ENCODE measurements at regions not wholly inside any gene's neighbourhood (a gene's known extent, or its start where the extent isn't known, plus 50 kb on each side); places are given as distances from the start of the nearest gene placed in this dataset.
"Not testable (repeated sequence)": the region's sequence is repeated elsewhere in the genome, so short reads cannot be mapped to it uniquely, and the experiment has no call there.

DNA sequence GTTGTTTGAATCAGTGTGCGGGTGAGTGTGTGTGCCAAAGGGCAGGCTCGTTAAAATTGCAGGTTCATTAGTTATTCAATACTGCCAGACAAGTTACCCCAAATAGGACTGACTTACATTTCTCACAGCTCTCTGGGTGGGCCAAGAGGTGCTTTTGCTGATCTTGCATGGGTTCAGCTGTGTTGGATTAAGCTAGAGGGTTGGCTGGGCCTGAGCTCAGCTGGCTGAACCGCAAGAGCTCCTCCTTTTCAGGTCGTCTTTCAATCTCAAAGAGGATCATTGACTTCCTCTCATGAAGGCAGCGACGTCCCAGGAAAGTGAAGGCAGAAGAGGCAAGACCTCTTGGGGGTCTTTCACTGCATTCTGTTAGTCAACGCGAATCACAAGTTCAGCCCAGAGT is 343.3 kb upstream of the FRG1 start:
- Mint-ChIP-seq H3K27ac (no peak overlapping the region), H3K36me3 (ENCODE audit: low read depth) (no peaks in the 10 kb centered on the region), H3K27me3 (no peaks in the 10 kb centered on the region), H3K4me3 (no peak overlapping the region), H3K9me3 (peaks cover 14% of the 10 kb centered on the region), H3K4me1 (no peaks in the 10 kb centered on the region)
- CTCF ChIA-PET = no interaction called here
- DNase-seq = no peak
- POLR2A ChIA-PET = no interaction called here

GRCh38 chr4:189600264-189600663 is 340.4 kb upstream of the FRG1 start:
- peaks cover 12% of the 10 kb centered on the region for H3K9me3 Mint-ChIP-seq
- H3K4me3 Mint-ChIP-seq = no peak overlapping the region
- DNase-seq = no peak
- H3K27me3 Mint-ChIP-seq = no peaks in the 10 kb centered on the region
- POLR2A ChIA-PET = no interaction called here
- no peak overlapping the region for H3K27ac Mint-ChIP-seq
- no peaks in the 10 kb centered on the region for H3K4me1 Mint-ChIP-seq
- H3K36me3 Mint-ChIP-seq (ENCODE audit: low read depth) = no peaks in the 10 kb centered on the region
- CTCF ChIA-PET = no interaction called here

DNA sequence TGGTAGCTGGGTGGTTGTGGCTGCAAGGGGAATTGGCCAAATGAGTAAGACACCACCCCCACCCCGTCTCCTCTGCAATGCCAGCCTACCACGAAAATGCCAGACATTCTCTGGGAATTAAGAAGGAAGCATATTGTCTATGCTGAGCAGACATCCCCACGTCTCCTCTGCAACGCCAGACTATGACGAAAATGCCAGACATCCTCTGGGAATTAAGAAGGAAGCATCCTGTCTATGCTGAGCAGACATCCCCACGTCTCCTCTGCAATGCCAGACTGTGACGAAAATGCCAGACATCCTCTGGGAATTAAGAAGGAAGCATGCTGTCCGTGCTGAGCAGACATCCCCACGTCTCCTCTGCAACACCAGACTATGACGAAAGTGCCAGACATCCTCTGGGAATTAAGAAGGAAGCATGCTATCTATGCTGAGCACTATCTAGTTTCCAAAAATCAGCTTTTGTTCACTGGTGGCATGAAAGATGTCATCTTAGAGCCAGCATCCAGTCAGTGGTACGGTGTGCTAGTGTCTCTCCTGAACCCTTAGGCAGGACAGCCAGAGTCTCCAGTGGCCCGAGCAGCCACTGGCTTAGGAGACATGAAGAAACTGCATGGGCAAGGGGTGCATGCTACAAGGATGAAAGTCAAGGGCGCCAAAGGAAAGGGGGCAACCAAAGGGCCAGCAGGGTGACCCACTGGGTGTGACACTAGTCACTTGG is 339.8 kb upstream of the FRG1 start:
- ChIA-PET POLR2A (no interaction called here), CTCF (no interaction called here)
- Mint-ChIP-seq H3K4me1 (no peaks in the 10 kb centered on the region), H3K36me3 (ENCODE audit: low read depth) (no peaks in the 10 kb centered on the region), H3K4me3 (no peak overlapping the region), H3K27ac (no peak overlapping the region), H3K27me3 (no peaks in the 10 kb centered on the region), H3K9me3 (peaks cover 12% of the 10 kb centered on the region)
- no peak for DNase-seq

GRCh38 chr4:189602827-189603226 is 337.8 kb upstream of the FRG1 start:
- H3K4me1 Mint-ChIP-seq; H3K9me3 Mint-ChIP-seq; DNase-seq; H3K27me3 Mint-ChIP-seq; H3K36me3 Mint-ChIP-seq (ENCODE audit: low read depth); H3K4me3 Mint-ChIP-seq; POLR2A ChIA-PET; CTCF ChIA-PET; H3K27ac Mint-ChIP-seq: not testable (repeated sequence)

- H3K4me3 Mint-ChIP-seq; CTCF ChIA-PET; H3K4me1 Mint-ChIP-seq; H3K36me3 Mint-ChIP-seq (ENCODE audit: low read depth); DNase-seq; H3K27ac Mint-ChIP-seq; H3K27me3 Mint-ChIP-seq; POLR2A ChIA-PET; H3K9me3 Mint-ChIP-seq: not testable (repeated sequence)
Observed at GRCh38 chr4:189610571-189610970, 330.1 kb upstream of the FRG1 start.

GRCh38 chr4:189613207-189613606 is 327.5 kb upstream of the FRG1 start:
- H3K27me3 Mint-ChIP-seq = no peaks in the 10 kb centered on the region
- POLR2A ChIA-PET = no interaction called here
- H3K4me1 Mint-ChIP-seq = no peaks in the 10 kb centered on the region
- DNase-seq = no peak
- no peak overlapping the region for H3K27ac Mint-ChIP-seq
- CTCF ChIA-PET = no interaction called here
- peaks cover 9% of the 10 kb centered on the region for H3K9me3 Mint-ChIP-seq
- H3K4me3 Mint-ChIP-seq = no peak overlapping the region
- no peaks in the 10 kb centered on the region for H3K36me3 Mint-ChIP-seq (ENCODE audit: low read depth)

- Mint-ChIP-seq H3K27me3 (no peaks in the 10 kb centered on the region), H3K4me1 (no peaks in the 10 kb centered on the region), H3K4me3 (no peak overlapping the region), H3K9me3 (peaks cover 9% of the 10 kb centered on the region), H3K36me3 (ENCODE audit: low read depth) (no peaks in the 10 kb centered on the region), H3K27ac (no peak overlapping the region)
- ChIA-PET CTCF (no interaction called here), POLR2A (no interaction called here)
- DNase-seq = no peak
Observed at GRCh38 chr4:189615217-189615663, 325.4 kb upstream of the FRG1 start.

DNA sequence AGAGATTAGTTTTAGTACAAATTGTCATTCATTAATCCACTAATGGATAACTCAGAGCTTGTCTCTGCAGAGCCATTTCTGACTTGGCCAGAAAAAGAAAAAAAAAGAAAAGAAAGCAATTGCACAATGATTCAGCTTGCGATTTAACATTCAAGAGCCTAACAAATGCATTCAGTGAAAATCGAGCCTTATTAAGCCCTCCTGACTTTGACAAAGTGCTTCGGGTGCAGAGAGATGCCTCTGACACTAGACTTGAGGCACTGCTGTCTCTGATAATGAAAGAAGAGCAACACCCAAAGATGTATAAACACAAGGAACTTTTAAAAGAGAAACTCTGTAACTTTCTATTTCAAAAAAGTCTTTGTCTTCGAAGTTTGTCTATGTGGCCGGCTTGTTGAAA is 322.9 kb upstream of the FRG1 start:
- H3K27me3 Mint-ChIP-seq; H3K36me3 Mint-ChIP-seq (ENCODE audit: low read depth); H3K9me3 Mint-ChIP-seq; H3K4me3 Mint-ChIP-seq; DNase-seq; H3K4me1 Mint-ChIP-seq; H3K27ac Mint-ChIP-seq; POLR2A ChIA-PET; CTCF ChIA-PET: not testable (repeated sequence)

DNA sequence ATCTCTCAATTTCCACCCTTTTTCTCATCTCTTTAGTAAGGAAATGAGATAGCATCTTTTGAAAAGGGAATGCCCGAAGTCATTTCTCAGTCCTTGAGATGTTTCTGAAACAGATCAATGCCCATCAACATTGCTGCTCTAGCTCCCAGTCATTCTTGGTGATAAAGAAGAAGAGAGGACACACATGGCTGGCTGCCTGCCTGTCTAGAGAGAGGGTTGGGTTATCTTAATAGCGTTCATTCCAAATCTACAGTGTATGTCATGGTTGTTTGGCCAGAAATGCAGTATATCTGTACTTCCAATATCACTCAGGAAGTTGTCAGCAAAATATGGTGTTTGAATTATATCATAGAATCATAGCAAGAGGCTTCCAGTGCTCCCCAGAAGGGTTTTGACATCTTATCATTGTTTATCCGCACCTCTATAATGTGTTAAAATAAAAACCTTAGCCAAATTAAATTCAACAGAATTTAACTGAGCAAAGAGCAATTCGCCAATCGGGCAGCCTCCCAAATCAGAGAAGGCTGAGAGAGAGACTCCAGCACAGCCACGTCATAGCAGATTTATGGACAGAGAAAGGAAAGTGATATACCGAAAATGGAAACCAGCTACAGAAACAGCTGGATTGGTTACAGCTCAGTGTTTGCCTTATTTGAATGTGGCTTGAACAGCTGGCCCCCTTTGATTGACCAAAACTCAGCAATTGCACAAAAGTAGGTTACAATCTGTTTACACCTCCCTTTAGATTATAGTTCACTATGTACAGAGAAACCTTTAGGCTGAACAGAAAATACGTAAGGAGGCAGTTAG is 321.0 kb upstream of the FRG1 start:
- CTCF ChIA-PET; H3K4me1 Mint-ChIP-seq; H3K9me3 Mint-ChIP-seq; POLR2A ChIA-PET; H3K36me3 Mint-ChIP-seq (ENCODE audit: low read depth); DNase-seq; H3K4me3 Mint-ChIP-seq; H3K27me3 Mint-ChIP-seq; H3K27ac Mint-ChIP-seq: not testable (repeated sequence)

DNA sequence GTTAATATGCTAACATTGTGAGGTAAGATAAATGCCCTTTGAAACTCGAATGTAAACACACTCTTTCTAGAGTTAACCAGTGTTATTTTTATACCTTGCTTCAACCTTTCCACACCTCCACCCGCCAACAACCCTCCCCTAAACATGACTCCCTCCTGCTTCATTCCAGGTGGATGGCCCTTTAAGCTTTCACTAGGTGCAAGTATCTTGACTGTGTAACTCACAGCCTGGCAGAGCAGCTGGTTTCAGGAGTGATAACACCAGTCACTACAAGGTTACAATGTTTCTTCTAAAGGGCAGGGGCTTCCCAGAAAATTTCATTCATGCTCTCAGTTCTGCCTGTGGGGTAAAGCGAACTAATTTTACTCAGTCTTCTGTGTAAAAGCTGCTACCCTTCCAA is 318.1 kb upstream of the FRG1 start:
- H3K9me3 Mint-ChIP-seq; H3K4me1 Mint-ChIP-seq; H3K4me3 Mint-ChIP-seq; POLR2A ChIA-PET; H3K27me3 Mint-ChIP-seq; H3K27ac Mint-ChIP-seq; H3K36me3 Mint-ChIP-seq (ENCODE audit: low read depth); DNase-seq; CTCF ChIA-PET: not testable (repeated sequence)

DNA sequence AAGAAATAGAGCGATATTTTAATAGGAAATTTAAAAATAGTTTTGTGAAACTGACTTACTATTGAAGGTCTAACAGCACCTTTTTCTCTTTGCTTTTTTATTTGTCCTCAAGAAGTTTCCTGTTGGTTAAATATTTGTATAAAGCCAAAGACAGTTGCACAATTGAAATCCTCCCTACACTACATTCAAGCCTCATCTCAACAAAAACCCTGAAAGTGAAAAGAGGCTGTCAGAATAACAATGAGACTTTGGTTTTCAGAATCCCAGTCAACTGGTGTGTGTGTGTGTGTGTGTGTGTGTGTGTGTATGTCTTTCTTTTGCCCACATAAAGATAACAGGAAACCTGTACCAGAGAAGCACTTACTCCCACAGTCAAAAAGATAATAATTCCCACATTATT is 313.6 kb upstream of the FRG1 start:
- H3K27ac Mint-ChIP-seq; DNase-seq; H3K27me3 Mint-ChIP-seq; H3K4me3 Mint-ChIP-seq; H3K4me1 Mint-ChIP-seq; CTCF ChIA-PET; H3K9me3 Mint-ChIP-seq; POLR2A ChIA-PET; H3K36me3 Mint-ChIP-seq (ENCODE audit: low read depth): not testable (repeated sequence)

- CTCF ChIA-PET; POLR2A ChIA-PET; H3K27ac Mint-ChIP-seq; H3K9me3 Mint-ChIP-seq; H3K27me3 Mint-ChIP-seq; H3K36me3 Mint-ChIP-seq (ENCODE audit: low read depth); H3K4me1 Mint-ChIP-seq; DNase-seq; H3K4me3 Mint-ChIP-seq: not testable (repeated sequence)
Observed at GRCh38 chr4:189629733-189630132, 310.9 kb upstream of the FRG1 start.

GRCh38 chr4:189630913-189631567 is 309.6 kb upstream of the FRG1 start:
- peak overlapping the region; percentile 12 for H3K27ac Mint-ChIP-seq
- POLR2A ChIA-PET; H3K4me1 Mint-ChIP-seq; H3K36me3 Mint-ChIP-seq (ENCODE audit: low read depth); CTCF ChIA-PET; H3K27me3 Mint-ChIP-seq; H3K9me3 Mint-ChIP-seq; H3K4me3 Mint-ChIP-seq: not testable (repeated sequence)
- peak; percentile 17 for DNase-seq

GRCh38 chr4:189631568-189631916 is 309.1 kb upstream of the FRG1 start:
- H3K4me1 Mint-ChIP-seq; H3K27ac Mint-ChIP-seq; H3K9me3 Mint-ChIP-seq; DNase-seq; H3K27me3 Mint-ChIP-seq; CTCF ChIA-PET; H3K36me3 Mint-ChIP-seq (ENCODE audit: low read depth); H3K4me3 Mint-ChIP-seq; POLR2A ChIA-PET: not testable (repeated sequence)

Data from activated CD4-positive, alpha-beta memory T cell treated with anti-CD3 and anti-CD28 coated beads, Interleukin-2, amount 10 ng/mL, durations not matched to agents 7 days and 5 days (primary cell).